ENCODE measurements at regions not wholly inside any gene's neighbourhood (a gene's known extent, or its start where the extent isn't known, plus 50 kb on each side); places are given as distances from the start of the nearest gene placed in this dataset.
"Not testable (repeated sequence)": the region's sequence is repeated elsewhere in the genome, so short reads cannot be mapped to it uniquely, and the experiment has no call there.

DNA sequence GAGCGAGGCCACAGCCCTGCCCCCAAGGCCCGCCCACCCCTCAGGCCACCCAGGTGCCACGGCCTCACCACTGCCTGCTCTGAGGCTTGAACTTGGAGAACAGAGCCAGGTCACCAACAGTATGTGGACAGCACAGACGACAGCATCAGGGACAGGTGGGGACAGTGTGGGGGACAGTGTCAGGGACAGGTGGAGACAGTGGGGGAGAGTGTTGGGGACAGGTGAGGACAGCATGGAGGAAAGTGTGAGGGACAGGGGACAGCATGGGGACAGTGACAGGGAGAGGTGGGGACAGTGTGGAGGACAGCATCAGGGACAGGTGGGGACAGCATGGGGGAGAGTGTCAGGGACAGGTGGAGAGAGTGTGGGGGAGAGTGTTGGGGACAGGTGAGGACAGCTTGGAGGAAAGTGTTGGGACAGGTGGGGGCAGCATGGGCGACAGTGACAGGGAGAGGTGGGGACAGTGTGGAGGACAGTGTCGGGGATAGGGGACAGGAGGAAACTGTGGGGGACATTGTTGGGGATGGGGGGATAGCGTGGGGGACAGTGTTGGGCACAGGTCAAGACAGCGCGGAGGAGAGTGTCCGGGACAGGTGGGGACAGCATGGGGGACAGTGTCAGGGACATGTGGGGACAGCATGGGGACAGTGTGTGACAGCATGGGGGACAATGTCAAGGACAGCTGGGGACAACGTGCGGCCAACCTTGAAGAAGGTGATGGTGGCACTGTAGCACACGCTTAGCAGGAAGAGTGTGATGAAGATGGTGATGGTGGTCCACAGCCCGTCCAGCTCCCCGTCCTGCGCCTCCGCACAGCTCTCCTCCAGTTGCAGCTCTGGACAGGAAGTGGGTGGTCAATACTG, 114.9 kb downstream of the TMEM121 start:
- DNase-seq, result no peak

DNA sequence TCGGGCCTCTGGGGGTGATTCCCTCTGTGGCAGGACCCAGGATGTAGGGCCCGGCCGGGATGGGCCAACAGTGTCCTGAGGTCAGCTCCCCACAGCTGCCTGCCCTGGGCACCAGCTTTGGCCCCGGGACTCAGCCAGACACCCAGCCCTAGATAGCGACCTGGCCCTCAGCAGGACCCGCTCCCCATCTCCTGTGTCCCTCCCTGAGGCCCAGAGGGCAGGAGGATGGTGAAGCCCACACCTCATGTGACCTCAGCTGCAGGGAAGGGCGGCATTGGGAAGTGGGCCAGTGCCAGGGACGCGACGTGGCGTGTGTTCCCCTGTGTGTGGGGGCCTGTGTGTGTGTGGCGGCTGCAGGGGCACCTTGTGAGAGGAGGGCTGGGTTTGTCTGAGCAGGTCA, 115.6 kb downstream of the TMEM121 start:
- not testable (repeated sequence) for DNase-seq

DNA sequence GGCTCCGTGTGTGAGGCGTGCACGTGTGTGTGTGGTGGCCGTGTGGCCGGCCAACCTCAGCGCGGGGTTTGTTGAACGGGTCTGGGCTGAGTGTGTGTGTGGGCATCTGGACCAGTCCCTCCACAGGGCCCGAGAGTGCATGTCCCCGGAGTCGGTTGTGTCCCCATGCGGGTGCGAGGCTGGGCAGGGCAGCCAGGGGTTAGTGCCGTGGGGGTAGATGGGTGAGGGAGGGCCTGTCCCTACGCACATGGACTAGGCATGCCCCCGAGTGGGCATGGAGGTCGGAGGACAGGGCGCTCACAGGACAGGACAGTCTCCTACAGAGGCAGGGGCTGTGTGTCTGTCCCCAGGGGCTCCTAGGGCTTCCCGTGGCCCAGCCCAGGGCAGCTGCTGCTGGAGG, 116.1 kb downstream of the TMEM121 start:
- not testable (repeated sequence) for DNase-seq

DNA sequence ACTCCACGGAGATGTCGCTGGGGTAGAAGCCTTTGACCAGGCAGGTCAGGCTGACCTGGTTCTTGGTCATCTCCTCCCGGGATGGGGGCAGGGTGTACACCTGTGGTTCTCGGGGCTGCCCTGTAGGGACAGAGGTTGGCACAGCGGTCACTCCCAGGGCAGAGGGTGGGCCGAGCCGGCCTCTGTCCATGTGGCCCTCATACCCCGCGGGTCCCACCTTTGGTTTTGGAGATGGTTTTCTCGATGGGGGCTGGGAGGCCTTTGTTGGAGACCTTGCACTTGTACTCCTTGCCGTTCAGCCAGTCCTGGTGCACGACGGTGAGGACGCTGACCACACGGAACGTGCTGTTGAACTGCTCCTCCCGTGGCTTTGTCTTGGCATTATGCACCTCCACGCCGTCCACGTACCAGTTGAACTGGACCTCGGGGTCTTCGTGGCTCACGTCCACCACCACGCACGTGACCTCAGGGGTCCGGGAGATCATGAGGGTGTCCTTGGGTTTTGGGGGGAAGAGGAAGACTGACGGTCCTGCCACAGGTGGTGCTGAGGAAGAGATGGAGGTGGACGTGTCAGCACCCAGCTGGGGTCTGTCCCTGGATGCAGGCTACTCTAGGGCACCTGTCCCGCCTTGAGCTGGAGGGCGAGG, 117.1 kb downstream of the TMEM121 start:
- not testable (repeated sequence) for DNase-seq

DNA sequence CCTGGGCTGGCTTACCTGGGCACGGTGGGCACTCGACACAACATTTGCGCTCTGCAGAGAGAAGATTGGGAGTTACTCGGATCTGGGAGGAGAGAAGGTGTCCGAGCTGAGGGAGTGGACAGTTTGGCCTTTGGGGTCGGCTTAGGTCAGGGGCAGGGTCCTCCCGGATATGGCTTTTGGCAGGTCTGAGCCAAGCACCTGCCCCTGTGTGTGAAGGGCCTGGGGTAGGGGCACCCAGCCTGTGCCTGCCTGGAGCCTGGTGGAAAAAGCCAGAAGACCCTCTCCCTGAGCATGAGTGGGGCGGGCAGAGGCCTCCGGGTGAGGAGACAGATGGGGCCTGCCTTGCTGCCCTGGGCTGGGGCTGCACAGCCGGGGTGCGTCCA, 117.7 kb downstream of the TMEM121 start:
- DNase-seq, result not testable (repeated sequence)

DNA sequence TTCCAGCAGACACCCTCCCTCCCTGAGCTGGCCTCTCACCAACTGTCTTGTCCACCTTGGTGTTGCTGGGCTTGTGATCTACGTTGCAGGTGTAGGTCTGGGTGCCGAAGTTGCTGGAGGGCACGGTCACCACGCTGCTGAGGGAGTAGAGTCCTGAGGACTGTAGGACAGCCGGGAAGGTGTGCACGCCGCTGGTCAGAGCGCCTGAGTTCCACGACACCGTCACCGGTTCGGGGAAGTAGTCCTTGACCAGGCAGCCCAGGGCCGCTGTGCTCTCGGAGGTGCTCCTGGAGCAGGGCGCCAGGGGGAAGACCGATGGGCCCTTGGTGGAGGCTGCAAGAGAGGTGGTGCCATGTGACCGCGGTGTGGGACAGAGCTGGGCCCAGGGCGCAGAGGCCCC, 118.1 kb downstream of the TMEM121 start:
- DNase-seq, result not testable (repeated sequence)

DNA sequence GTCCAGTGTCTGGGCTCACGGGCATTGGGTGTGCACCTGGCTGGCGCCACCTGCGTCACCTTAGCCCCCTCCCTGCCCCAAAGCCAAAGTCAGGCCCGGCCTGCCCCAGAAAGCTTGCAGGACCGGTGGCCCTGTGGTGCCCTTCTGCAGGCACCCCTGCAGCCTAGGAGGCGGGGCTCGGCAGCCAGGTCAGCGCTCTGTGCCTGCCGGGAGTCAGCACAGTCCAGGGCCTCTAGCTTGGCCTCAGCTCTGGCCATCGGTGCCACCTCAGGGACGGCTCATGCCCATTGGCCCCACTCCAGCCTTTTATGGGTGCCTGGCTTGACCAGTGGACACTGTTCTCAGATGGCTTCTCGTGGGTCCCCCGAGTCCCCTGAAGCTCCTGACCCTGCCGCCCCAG, 118.5 kb downstream of the TMEM121 start:
- DNase-seq, result not testable (repeated sequence)

DNA sequence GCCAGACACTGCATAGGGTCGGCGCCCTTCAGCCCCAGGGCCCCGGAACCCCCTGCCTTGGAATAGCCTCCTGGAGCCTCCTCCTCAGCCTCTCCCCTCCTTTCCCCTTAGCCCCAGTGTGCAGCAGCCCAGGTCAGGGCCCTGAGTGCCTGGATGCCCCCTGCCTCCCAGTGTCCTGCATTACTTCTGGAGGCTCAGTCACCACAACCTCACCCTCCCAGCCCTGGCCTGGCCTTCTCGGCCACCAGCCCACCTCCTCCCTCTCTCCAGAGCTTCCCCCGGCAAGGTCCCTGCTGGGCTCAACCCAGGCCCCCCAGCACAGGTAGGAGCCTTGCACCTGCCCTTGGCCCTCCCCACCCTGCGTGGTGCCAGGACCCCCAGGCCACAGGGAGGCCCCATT, 119.0 kb downstream of the TMEM121 start:
- not testable (repeated sequence) for DNase-seq

DNA sequence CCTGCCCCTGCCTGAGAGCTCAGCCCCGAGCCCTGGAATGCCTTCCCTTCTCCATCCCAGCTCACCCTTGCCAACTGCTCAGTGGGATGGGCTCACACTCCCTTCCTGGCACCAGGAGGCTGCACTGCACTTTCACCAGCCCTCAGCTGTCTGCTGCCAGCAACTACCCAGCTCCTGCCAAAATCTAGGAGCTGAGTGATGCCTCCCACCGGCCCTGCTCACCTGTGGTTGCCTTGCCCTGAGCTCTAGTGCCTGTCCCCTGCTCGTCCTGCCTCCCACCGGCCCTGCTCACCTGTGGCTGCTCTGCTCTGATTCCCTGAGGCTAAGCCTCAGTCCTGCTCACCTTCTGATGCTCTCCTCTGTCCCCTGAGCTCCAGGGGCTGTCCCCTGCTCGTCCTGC, 119.8 kb downstream of the TMEM121 start:
- no peak for DNase-seq

DNA sequence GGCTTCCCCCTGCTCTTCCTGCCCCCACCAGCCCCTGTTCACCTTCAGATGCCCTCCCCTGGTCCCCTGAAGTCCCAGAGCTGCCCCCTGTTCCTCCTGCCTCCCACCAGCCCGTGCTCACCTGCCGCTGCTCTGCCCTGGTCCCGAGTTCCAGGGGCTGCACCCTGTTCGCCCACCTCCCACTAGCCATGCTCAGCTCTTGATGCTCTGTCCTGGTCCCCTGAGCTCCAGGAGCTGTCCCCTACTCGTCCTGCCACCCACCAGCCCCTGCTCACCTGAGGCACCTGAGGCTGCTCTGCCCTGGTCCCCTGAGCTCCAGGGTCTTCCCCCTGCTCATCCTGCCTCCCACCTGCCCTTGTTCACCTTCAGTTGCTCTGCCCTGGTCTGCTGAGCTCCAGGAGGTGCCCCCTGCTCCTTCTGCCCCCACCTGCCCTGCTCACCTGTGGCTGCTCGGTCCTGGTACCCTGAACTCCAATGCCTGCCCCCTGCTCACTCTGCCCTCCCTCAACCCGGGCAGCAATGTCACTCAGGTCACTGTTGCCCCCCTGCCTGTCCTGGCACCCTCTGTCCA, 120.4 kb downstream of the TMEM121 start:
- DNase-seq, result not testable (repeated sequence)

DNA sequence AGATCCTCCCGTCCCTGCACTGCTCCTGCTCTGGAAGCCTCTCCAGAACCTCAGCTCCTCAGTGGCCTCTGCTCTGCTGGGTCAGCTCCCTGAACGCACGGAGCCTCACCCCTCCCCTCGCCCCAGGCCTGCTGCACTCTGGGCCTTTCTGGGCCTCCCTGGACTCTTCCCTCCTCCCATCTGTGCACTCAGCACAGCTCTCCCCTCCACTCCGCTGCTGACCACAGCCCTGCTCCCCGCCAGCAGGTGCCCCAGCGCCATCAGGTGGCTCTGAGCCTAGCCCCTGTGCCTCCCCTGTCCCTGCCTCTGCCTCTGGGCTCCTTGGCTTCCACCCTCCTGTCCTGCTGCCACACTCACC, 121.0 kb downstream of the TMEM121 start:
- not testable (repeated sequence) for DNase-seq

DNA sequence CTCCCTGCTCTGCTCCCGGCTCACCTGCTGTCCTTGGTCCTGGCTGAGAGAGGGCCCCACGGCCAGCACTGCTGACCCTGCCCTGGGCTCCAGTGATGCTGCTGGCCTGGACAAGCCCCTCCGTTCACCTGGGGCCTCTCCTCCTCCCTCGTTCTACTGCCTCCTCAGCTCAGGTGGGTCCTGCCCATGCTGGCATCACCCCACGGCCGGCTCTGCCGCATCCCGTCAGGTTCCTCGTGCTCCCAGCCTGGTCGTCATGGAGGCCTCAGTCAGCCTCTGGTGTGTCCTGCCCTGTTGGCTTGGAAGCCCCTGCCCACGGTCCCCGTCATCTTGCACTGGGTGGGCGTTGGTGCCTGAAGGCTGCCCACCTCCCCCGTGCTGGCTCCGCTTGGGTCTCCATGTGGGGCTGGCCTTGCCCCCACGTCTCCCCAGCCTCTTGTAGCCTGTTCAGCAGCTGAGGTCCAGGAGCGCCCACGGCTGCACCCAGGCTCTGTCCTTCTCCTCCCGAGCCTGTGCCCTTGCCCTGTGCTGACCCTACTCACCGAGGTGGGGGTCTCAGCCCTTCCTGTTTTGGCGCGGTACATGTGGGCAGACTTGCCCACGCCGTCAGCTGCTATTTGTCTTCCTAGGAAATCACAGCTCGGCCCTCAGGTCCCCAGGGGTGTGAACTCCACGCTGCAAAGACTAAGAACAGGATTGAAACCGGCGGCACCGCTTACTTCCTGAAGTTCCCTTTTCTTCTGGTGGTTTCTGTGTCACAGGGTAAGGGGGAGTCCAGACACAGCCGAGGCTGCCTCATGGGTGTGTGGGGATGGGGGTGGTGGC, 121.6 kb downstream of the TMEM121 start:
- no peak for DNase-seq

DNA sequence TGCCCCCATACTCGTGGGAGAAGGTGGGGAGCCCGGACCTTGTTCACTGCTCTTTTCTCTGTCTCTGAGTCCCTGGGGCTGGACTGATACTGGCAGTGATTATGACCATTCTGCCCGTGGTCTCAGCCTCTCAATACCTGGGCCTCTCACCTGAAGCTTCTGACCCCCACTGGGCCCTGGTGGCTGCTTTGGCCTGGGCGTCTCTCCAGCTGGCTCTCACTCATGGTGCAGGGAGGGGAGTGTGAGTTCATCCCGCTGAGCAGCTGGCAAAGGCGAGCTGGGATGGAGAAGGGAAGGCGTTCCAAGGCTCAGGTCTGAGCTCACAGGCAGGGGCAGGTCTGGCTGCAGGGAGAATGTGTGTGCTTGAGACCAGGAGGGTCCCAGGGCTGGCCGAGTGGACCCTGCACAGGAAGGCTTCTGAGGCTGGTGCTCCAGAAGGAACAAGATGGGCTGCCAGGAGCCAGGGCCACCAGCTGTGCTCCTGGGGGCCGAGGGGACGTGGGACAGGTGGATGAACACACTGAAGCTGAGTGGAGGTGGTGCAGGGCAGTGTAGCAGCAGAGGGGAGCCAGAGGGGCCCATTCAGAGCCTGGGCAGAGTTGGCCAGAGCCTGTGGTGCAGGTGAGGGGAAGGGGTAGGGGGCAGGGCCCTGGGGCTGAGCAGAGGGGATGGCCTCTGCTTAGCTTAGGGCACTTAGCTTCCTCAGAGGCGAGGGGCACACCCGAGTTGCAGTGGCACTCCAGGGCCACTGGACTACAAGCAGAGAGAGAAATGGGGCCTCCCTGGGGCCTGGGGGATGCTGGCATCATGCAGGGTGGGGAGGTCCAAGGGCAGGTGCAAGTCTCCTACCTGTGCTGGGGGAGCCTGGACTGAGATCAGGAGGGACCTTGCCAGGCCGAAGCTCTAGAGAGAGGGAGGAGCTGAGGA, 122.5 kb downstream of the TMEM121 start:
- DNase-seq, result not testable (repeated sequence)

DNA sequence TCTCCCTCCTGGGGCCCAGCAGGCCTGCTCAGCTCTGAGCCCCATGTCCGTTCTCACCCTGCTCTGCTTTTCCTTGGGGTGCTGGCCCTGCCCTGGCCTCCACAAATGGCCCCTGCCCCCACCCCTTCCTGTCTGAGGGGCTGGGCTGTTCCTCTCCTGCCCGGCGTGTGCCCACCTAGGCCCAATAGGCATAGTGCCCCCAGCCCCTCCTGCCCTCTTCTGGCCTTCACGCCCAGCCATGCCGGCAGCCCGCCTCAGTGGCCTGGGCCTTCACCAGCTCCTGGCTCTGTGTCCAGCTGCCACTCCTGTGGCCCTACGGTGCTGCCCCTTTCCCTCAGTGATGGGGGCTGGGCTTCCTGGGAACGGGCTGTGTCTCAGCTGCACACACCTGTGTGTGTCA, 125.9 kb downstream of the TMEM121 start:
- DNase-seq, result not testable (repeated sequence)

DNA sequence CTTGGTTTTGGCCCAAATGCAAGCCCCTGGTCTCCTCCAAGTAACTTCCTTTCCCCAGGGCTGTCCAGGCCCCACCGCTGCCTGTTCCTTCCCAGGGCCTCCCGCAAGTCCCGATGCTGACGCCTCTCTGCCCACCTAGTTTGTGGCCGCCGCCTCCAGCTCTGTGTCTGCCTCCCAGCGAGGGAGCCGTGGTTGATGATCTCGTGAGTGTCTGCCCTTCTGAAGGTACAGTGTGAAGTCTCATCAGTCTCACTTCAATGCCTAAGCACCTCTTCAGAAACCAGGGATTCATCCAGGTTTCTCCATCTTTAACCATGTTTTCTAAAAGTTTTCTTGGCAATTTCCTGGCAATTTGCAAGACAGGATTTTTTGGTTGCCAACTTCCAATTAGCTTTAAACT, 127.5 kb downstream of the TMEM121 start:
- DNase-seq, result not testable (repeated sequence)

DNA sequence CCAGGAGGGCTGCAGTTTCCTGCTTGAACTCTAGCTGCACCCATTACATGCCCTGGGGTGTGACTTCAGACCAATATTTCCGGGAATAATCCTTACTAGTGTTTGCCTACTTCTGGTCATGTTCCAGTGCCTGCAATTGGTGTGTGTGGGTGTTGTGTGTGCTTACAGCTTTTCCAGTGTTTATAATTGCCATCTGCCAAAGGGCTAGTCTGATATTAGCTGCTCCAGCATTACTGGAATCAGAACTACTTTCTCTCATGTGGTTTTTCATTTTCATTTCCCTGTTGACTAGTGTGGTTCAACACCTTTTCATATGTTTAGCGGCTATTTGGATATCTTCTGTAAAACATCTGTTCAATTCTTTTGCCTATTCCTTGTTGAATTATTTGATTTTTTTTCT, 132.9 kb downstream of the TMEM121 start:
- DNase-seq, result not testable (repeated sequence)

DNA sequence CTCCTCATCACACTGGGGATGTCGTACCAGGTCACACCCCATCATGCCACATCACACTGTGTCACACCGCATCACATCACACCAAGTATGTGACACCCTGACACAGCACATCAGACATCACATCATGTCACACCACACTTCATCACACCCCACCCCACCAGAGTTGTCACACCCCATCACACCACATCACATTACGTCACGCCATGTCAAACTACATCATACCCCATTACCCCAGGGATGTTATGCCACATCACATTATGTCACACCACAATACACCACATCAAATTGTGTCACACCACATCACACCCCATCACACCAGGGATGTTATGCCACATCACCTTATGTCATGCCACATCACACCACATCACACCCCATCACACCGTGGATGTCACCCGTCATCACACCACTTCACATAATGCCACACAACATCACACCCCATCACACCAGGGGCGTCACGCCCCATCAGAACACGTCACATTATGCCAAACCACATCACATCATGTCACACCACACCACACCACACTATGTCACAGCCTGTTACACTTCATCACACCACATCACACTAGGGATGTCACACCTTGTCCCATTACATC, 133.6 kb downstream of the TMEM121 start:
- DNase-seq, result no peak

DNA sequence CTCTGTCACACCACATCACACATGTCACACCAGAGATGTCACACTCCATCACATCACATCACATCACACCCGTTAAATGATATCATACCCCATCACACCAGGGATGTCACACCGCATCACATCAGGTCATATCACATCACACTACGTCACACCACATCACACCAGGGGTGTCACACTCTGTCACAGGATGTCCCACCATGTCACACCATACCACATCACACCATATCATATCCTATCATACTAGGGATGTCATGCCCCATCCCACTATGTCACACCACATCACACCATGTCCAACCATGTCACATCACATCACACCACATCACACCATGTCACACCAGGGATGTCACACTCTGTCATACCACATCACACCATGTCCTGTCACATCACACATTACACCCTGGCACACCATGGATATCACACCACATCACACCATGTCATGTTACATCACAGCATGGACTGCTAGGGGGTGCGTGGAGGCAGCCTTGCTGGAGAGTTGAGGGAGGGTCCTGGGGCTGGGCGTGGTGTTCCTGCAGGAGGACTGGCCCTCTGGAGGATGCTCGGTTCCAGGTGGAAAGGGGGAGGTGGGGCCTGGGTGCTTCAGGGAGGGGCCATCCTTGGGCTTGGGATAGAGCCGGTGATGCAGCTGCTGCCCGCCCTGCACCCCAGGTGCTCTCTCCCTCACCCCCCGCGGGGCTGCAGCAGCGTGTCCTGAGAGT, 134.6 kb downstream of the TMEM121 start:
- DNase-seq, result no peak

DNA sequence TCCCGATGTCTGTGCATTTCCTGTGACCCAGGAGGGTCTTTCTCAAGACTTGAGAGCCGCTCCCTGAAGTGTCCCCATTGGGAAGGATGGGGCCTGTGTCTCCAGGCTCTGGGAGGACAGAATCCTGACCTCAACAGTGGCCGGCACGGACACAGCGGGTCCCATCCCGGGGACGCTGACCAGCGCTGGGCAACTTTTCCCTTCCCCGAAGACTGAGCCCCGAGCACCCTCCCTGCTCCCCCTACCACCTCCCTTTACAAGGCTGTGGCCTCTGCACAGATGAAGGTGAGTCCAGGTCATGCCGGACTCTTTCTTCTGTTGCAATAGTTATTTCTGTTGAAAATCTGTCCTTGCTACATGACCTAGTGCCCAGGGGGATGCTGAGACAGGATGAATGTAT, 135.7 kb downstream of the TMEM121 start:
- not testable (repeated sequence) for DNase-seq

DNA sequence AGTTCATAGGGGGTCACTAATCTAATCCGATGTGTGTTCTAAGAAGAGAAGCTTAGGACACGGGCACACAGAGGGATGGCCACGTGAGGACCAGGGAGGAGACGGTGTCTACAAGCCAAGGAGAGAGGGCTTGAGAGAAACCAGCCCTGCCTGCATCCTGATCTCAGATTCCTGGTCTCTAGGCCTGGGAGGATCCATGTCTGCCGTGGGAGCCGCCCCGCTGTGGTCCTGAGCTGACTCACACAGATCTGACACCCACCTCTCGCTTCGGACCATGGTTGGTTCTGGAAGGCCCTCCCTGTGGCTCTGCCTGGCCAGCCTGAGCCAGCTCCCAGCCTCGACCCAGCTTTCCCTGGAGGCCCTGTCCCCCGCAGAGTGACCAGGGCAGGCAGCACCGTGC, 136.2 kb downstream of the TMEM121 start:
- DNase-seq, result not testable (repeated sequence)

DNA sequence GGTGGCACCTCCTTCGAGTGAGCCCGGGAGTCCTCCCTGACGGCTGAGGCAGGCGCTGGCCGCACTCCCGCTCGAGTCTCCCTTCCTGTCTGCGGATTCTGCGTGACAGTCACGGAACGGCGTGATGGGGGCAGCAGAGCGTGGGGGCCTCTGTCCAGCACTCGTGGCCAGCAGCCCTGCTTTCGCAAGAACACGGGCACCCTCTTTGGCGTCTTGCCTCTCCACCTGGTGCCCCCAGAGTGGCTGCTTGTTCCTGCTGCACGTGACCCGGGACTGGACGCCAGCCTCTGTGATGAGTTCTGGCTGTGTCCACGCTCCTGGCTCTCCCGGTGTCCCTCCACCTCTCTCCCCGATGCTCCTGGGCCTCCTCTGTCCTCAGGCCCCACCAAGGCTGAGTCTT, 136.9 kb downstream of the TMEM121 start:
- not testable (repeated sequence) for DNase-seq

All from stimulated activated CD4-positive, alpha-beta T cell treated with anti-CD3 and anti-CD28 coated beads, Interleukin-2, amount 100 ng/mL, for 48 hours (primary cell).